Stimulated activated CD4-positive, alpha-beta T cell treated with anti-CD3 and anti-CD28 coated beads, Interleukin-15, amount 100 ng/mL, for 48 hours (primary cell): ENCODE measurements at regions not wholly inside any gene's neighbourhood (a gene's known extent, or its start where the extent isn't known, plus 50 kb on each side); places are given as distances from the start of the nearest gene placed in this dataset.
"Not testable (repeated sequence)": the region's sequence is repeated elsewhere in the genome, so short reads cannot be mapped to it uniquely, and the experiment has no call there.

Source experiments
- DNase-seq, 2 donors: peaks; one replicate each; pipeline ENCODE4 v3.0.0-alpha.2; 2020; ENCODE audit warnings: low read depth in 2 of 2

- not testable (repeated sequence) for DNase-seq
These were observed 704.2 kb downstream of the PLCL1 start for GRCh38 chr2:198508610-198509009.

GRCh38 chr2:198499539-198499938, 695.1 kb downstream of the PLCL1 start:
- no peak for DNase-seq

- no peak for DNase-seq
These were observed 694.1 kb downstream of the PLCL1 start for GRCh38 chr2:198498516-198498915.

- DNase-seq = no peak
These were observed 693.7 kb downstream of the PLCL1 start for GRCh38 chr2:198498048-198498447.

- DNase-seq = no peak
These were observed 690.5 kb downstream of the PLCL1 start for GRCh38 chr2:198494931-198495330.

- DNase-seq = no peak
These were observed 686.4 kb downstream of the PLCL1 start for GRCh38 chr2:198490748-198491147.

- DNase-seq = no peak
These were observed 684.6 kb downstream of the PLCL1 start for GRCh38 chr2:198488964-198489363.

- no peak for DNase-seq
These were observed 678.7 kb downstream of the PLCL1 start for GRCh38 chr2:198483051-198483450.

- no peak for DNase-seq
These were observed 674.7 kb downstream of the PLCL1 start for GRCh38 chr2:198479065-198479464.

GRCh38 chr2:198478361-198478760, 674.0 kb downstream of the PLCL1 start:
- DNase-seq = no peak

- no peak for DNase-seq
These were observed 671.6 kb downstream of the PLCL1 start for GRCh38 chr2:198476007-198476406.

- no peak for DNase-seq
These were observed 666.9 kb downstream of the PLCL1 start for GRCh38 chr2:198471291-198471690.

GRCh38 chr2:198468136-198468535, 663.7 kb downstream of the PLCL1 start:
- DNase-seq = no peak

- DNase-seq = no peak
These were observed 661.6 kb downstream of the PLCL1 start for GRCh38 chr2:198465970-198466369.

GRCh38 chr2:198456418-198456817, 652.0 kb downstream of the PLCL1 start:
- no peak for DNase-seq

- no peak for DNase-seq
These were observed 649.5 kb downstream of the PLCL1 start for GRCh38 chr2:198453866-198454265.

GRCh38 chr2:198452327-198452726, 647.9 kb downstream of the PLCL1 start:
- DNase-seq = no peak

- no peak for DNase-seq
These were observed 644.4 kb downstream of the PLCL1 start for GRCh38 chr2:198448789-198449188.

- no peak for DNase-seq
These were observed 640.5 kb downstream of the PLCL1 start for GRCh38 chr2:198444800-198445287.

GRCh38 chr2:198441901-198442300, 637.5 kb downstream of the PLCL1 start:
- DNase-seq = no peak

- peak in 1 of 2 donors; percentile 1 for DNase-seq
These were observed 636.9 kb downstream of the PLCL1 start for GRCh38 chr2:198441246-198441645.

- no peak for DNase-seq
These were observed 636.4 kb downstream of the PLCL1 start for GRCh38 chr2:198440833-198441232.

GRCh38 chr2:198438331-198438730, 633.9 kb downstream of the PLCL1 start:
- no peak for DNase-seq

- no peak for DNase-seq
These were observed 619.7 kb downstream of the PLCL1 start for GRCh38 chr2:198424112-198424511.

- DNase-seq = no peak
These were observed 613.4 kb downstream of the PLCL1 start for GRCh38 chr2:198417836-198418235.
